K562 (cell line): ENCODE measurements at regions not wholly inside any gene's neighbourhood (a gene's known extent, or its start where the extent isn't known, plus 50 kb on each side); places are given as distances from the start of the nearest gene placed in this dataset.

Experiments
- IRF2 ChIP-seq: sonication (generic); formaldehyde crosslinking; IDR thresholded peaks from 2 replicates; pipeline ENCODE4 v1.8.1; 2022; ENCODE audit warnings: mild to moderate bottlenecking, missing genetic modification reagents
- NONO ChIP-seq, 2 experiments: fragments of 200-400 bp in 1 of 2; fragments of 450-650 bp in 1 of 2; formaldehyde crosslinking in 1 of 2; IDR thresholded peaks; 2 replicates each; pipeline ENCODE4 v1.6.1; 2017; ENCODE audit warnings: low read depth in 2 of 2, mild to moderate bottlenecking in 2 of 2, moderate library complexity in 2 of 2, low read length in 1 of 2
- SMAD1 ChIP-seq: fragments of 150-350 bp; IDR thresholded peaks from 2 replicates; pipeline ENCODE4 v1.6.1; 2014; ENCODE audit warnings: low read length, low read depth; ENCODE audit not compliant: partially characterized antibody
- TAF15 ChIP-seq: fragments of 200-400 bp; formaldehyde crosslinking; IDR thresholded peaks from 2 replicates; pipeline ENCODE4 v1.6.1; 2017; ENCODE audit warnings: mild to moderate bottlenecking, low read depth, low read length, moderate library complexity

DNA sequence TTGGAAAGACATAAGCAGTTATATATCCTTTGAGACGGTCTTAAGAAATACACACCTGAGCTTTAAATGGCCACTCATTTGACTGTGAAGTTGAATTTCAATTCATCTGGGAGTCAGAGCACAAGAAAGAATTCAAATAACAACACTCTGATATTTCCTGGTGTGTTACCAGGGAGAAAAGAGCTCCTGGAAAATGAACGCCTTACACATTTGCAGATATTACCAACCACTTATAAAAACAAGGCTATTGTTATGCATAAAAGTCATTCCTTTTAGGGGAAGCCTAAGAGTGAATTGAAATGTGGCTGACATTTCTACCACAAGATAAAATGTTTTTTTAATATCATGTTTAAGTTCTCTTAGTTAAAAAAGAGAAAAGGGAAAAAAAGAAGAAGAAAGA lies 229.2 kb upstream of the PLEKHG7 start:
- TF ChIP-seq SMAD1 = no peak
- TF ChIP-seq IRF2 = no peak
- TF ChIP-seq NONO (IDR thresholded peaks at IDR 0.05; ENCODE audit: low read depth in 2 of 2, low read length in 1 of 2) = no peak
- no peak for TF ChIP-seq TAF15
